ENCODE measurements at regions not wholly inside any gene's neighbourhood (a gene's known extent, or its start where the extent isn't known, plus 50 kb on each side); places are given as distances from the start of the nearest gene placed in this dataset.
"Not testable (repeated sequence)": the region's sequence is repeated elsewhere in the genome, so short reads cannot be mapped to it uniquely, and the experiment has no call there.

DNA sequence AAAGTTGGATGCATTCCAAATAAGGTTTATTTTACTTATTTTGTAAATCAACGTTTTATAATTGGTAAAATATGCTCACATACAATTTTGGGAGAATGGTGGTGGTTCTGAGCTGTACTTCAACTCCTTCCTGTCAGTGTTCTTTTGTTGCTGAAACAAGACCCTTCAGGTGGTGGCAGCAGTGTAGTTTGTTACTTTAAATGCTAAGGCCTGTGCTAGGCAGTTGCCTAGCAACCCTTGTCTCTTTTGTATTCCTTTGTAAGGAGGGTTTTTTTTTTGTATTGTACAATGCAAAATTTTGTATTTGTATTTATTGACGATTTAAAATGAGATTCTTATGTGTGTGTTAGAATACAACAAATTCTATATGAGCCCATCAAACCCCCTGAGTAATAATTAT, 166.0 kb upstream of the FAM98A start:
- DNase-seq (ENCODE audit: low spot score), result no peak

DNA sequence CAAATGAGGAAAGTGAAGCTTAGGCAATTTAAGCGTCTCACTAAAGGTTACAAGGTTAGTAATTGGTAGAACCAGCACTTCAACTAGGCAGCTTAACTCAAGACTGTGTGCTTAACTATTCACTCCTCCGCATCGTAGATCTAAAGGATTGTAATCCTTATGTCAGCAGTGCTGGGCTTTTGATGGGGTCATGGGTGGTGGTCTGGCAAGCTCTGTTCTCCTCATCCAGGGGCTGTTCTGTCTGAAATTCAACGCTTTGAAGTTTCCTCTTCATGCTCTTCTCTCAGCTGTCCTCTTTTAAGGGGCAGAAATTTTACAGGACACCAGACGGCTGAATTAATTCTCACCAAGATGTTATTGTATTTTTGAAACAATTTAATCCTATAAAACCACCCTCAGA, 165.5 kb upstream of the FAM98A start:
- DNase-seq (ENCODE audit: low spot score), result no peak

DNA sequence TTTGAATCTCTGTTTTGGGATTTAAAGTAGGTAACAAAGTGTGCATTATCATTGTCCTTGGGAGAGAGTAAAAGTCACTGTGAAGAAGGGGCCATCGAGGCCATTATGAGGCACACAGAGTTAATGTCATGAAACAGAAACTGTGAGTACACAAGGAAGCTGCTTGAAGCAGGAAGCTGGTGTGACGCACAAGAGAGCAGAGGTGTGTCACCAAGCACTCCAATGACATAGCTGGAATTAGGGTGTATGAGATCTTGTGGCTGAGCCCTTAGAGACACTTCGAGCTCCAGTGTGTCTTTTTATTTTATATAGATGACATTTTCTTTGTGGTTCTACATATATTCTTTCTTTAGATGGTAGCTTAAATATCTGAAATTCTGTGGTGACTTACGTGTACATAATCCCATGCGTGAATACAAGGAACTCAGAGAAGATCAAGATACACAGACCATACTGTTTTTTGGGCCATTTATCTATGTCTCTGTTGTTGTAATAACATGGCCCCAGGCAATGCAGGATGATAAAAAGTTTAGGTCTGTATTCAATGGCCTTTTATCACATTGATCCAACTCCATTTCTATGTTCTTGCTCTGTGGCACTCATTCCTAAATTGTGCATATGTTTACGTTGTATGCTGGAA, 164.7 kb upstream of the FAM98A start:
- DNase-seq (ENCODE audit: low spot score), result peak; percentile 23

DNA sequence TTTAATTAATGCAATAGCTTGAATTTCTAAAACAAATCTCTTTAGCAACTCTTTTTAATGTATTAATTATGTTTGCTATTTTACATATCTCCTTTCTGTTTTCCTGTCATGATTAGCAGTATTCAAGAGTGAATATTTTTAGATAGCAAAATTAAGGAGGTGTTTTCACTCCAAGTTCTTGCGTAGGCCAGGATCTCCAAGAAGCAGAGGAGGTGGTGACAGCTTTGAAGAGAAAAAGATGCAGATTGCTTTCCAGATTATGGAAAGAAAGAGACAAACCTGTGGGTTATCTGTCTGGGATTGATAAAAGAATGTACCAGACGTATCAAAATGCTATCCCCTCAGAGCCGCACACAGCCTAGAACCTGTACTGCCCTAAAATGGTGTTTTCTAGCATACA, 163.5 kb upstream of the FAM98A start:
- no peak for DNase-seq (ENCODE audit: low spot score)

DNA sequence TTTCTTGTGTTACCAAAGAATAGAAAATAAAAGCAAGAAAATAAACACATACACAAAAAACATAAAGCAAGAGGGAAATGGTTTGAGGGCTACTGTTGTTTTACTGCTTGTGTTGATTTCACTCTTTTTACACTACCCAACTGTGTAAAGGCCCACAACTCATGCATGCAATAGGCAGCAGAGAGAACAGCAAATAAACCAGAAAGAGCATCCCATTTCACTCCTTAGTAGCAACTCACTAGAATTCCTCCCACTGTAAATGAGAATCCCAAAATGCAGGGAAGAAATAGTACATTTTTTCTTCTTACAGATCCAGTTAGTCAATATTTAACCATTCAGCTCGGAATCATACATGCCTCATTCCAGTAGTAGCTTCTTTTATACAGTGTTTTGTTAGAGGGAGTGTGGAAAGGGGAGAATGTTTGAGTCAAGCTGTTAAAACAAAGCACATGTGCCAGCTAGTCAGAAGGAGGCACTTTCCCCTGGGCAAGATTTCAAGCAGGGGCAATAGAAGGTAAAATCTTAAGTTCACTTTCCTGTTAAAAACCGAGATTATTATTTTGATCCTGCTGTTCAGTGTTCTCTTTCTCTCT, 147.2 kb upstream of the FAM98A start:
- no peak for DNase-seq (ENCODE audit: low spot score)

DNA sequence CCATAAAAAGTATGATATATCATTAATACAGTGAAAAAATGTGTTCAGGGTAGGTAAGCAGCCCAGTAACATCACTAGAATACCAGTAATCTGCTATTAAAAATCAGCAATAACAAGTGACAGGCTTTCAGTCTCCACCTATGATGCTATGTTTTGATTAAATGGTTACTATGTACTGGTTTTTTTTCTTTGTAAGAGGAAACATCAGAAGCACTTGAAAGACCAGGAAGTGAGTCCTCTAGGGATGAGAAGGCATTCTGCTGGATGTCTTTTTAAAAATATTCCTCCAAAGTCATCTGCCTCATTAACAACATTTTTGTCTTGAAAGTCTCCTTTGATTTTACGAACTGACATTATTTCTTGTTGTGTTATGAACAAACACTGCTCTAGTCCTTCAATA, 136.0 kb upstream of the FAM98A start:
- DNase-seq (ENCODE audit: low spot score), result peak; percentile 8

DNA sequence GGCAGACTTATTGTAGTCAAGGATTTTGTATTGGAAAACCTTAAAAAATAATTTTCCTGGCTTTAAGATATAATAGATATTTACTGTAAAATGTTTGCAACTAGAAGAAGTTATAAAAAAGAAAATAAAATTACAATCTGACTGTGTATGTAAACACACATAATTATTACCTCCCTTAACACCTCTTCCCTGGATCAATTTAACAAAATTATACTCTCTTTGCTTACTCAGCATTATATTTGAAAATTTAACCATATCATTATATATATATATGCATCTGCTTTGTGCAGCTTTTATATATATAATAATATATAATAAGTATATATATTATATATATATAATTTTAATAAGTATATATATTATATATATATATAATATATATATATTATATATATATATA, 131.7 kb upstream of the FAM98A start:
- DNase-seq (ENCODE audit: low spot score), result no peak

DNA sequence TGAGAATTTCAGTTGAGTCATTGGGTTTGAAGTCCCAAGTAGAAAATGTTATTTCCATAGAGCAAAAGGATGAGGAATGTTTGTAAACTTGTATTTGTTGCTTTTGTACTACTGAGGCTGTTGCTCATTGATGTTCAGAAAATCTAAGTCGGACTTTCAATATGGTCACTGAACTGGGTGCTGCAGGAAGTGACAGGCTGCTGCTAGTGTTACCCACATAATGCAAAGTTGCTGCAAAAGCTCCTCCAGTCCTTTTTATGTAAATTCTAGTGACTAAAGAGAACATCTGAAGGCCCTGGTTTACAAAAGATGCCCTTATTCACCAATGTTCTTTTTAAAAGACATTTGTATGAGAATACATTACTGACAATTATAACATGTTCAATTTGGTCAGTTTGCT, 131.1 kb upstream of the FAM98A start:
- DNase-seq (ENCODE audit: low spot score), result no peak

DNA sequence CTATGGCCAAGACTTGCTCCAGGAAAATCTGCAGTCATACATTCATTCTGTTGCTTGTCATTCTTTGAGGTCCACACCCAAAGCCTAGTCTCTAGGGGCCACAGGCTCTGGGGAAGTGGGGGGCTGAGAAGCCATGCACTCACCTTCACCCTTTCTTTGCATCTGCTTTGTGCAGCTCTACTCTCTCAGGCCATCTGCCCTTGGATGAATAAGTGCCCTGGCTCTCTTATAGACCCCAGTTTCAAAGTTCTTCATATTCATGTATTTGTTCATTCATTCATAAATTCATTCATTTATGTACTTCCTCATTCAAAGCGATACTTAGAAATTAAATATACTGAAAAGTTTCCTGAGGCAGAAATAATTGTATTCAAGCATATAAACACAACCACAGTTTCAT, 130.3 kb upstream of the FAM98A start:
- DNase-seq (ENCODE audit: low spot score), result no peak

DNA sequence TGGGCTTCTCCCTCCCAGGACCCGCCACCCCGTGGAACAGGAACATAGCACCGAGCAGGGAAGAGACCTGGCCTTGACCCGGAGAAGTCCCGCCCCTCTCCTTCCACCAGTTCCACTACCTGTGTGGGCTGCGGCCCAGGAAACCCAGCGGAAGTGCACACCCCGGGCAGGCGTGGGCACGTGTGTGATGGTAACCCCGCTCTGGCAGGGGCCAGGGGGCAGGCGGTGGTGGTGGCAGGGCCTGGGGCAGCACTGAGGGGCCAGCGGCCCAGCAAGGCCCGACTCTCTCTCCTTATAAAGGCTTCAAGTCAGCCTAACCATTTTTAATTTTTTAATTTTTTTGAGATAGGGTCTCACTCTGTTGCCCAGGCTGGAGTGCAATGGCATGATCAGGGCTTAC, 129.0 kb upstream of the FAM98A start:
- no peak for DNase-seq (ENCODE audit: low spot score)

DNA sequence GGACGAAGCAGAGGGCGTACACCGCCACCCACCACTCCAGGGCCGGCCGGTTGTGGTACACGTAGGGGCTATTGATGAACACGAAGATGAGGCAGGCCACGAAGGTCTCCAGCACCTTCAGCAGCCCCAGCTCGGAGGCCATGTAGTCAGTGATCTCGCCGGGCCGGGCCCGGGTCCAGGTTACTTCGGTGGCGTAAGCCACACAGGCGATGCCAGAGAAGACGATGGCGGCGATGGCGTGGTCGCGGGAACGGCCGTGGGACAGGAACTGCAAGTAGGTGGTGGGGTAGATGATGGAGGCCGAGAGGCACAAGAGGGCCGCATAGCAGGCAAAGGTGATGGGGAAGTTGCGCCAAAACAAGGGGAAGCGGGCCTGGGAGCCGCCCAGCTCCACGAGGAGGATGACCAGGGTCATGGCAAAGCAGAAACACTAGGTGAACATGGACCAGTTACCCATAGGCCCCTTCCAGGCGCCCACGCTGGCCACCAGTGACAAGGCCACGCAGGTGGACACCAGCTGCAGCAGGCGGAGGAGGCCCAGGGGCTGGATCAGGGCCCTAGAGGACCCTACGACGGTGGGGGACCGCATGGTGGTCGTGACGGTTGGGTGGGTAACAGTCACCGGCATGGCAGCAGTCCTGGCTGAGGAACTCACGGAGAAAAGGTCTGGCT, 128.4 kb upstream of the FAM98A start:
- DNase-seq (ENCODE audit: low spot score), result no peak

DNA sequence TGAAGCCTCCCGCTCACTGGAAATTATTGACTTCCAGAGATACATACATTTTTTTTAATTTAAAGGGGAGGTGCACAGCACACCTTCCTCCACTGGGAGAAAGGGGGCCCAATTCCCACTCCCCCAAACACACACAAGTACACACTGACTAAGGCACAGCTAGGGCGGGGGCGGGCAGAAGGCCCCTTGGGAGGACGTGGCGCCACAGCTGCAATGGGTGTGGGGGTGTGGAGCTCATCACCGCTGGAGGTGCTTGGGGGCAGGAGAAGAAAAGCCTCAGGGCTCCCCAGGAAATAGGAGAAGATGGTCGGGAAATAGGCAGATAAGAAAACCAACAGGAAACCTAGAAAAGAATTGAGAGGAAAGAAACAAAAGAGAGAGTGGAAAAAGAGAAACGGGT, 127.3 kb upstream of the FAM98A start:
- no peak for DNase-seq (ENCODE audit: low spot score)

DNA sequence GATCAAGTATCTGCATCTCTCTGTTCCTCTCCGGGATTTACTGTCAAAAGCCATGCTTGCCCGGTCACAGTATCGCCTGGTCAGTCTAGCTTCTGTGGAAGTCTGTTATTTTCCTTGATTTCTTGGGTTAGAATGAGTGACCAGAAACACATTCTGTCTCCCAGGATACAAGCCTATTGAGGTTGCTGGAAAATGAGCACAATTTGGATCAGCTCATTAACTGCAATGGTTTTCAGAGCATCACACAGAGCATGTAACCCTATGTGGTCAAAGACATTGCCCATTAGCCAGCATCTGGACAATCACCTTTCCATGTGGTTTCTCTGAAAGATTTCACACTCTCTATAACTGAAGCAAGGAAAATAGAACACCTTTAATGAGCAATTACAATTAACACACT, 124.2 kb upstream of the FAM98A start:
- no peak for DNase-seq (ENCODE audit: low spot score)

DNA sequence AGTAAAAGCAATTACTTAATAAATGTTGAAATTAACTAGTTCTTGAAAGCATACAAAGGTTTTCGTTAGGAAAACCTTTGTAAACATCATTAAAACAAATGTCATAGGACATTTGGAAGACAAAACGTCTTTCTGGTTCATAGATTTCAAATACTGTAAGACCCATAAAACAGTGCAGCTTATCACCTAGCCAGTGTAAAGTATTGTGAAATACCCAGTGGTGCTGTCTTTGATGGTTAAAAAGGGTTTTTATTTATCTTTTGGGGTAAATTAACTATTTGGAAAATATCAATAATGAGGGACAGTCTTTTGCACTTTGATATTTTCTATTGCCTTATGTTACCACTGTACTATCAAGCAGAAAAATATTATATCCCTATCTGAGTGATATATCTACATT, 120.0 kb upstream of the FAM98A start:
- DNase-seq (ENCODE audit: low spot score), result no peak

DNA sequence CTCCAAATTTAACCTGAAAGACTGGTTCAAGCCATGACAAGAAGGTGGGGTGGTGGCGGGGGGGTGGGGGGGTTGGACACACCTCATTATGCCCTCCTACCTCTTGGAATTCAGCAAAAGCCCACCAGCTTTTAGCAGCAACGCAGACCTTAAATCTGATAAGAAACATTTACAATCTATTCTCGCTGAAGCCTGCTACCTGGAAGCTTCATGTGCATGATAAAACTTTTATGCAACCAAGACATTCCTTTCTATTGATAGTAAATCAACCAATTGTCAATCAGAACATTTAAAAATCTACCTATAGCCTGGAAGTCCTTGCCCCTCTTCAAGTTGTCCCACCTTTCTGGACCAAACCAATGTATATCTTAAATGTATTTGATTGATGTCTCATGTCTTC, 113.6 kb upstream of the FAM98A start:
- no peak for DNase-seq (ENCODE audit: low spot score)

DNA sequence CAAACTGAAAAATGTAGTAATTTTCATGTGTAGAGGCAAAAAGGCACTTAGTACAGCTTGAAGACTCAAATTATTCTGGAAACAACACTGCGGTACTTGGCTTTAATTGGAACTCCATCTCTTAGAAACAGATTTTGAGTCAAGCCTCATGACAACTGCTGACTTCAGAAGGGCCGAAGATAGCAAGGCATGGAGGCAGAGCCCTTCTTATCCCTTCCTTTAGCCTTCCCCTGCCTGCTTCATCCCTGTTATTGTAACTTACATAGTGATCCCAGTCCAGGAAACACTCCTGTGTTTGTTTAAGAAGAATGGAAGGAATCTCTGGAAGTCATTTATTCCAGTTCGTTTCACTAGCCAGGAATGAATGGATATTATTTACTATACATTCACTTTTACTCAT, 110.9 kb upstream of the FAM98A start:
- no peak for DNase-seq (ENCODE audit: low spot score)

DNA sequence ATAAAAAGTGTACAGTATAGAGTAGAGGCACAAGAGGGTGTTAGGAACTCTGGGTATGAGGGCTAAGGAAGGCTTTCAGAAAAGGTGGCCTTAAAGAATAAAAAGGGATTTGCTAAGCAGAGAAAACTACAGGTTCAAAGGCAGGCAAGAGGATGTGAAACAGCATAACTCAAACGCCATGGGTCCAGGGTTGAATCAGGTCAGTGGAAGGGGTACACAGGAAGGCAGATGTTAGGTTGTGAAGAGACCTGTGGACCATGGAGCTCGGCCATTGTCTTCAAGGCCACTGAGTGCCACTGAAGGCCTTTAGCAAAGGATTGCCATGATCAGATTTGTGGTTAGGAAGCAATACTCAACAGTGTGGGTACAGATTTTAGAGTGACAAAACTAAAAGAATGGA, 108.2 kb upstream of the FAM98A start:
- no peak for DNase-seq (ENCODE audit: low spot score)

DNA sequence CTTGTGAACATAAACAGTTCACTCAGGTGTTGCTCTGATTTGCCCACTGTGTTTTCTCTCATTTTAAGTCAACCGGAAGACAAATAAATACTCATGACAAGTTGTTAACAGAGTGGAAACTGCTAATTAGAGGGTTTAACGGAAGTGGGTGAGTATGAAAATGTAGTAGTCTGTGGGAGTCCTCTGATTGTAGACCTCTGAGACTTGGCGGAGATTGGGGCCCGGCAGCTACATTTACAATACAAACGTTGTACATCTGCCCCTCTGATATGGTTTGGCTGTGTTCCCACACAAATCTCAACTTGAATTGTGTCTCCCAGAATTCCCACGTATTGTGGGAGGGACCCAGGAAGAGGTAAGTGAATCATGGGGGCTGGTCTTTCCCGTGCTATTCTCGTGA, 107.3 kb upstream of the FAM98A start:
- DNase-seq (ENCODE audit: low spot score), result no peak

DNA sequence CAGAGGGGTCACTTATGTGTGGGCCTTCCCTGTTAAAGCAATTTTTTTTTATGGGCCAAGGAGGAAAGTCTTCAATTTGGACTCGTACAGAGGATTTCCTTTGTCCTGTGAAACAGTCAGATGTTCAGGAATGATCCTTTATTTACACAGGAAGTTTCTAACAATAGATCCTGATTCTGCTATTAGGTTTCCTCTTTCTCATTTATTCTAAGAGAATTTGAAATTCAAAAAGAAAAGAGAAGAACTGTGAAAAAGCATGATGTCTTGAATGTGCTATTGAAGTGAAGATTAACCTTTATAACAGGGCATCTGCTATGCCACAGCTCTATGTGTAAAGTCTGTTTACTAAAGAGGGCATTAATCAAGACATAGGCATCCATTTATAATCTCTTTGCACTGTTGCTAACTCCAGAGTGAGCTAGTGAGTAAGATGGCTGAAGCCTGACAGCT, 105.3 kb upstream of the FAM98A start:
- no peak for DNase-seq (ENCODE audit: low spot score)

DNA sequence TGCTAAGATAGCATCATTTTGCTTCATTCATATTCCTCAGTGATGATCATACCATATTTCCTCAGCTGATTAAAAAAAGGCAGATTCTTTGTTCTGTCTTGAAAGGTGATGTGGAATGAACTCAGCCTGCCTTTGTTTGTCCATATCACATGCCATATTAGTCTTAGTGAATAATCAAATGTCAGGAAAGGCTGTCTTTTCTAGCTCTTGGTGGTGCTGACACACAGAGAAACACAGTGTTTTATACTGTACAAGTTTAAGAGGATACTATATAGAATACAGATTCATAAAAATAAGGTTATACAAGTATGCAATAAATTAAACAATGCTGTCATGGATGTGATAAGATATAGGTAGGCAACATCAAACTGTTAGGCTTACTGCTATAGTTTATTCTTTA, 97.1 kb upstream of the FAM98A start:
- no peak for DNase-seq (ENCODE audit: low spot score)

DNA sequence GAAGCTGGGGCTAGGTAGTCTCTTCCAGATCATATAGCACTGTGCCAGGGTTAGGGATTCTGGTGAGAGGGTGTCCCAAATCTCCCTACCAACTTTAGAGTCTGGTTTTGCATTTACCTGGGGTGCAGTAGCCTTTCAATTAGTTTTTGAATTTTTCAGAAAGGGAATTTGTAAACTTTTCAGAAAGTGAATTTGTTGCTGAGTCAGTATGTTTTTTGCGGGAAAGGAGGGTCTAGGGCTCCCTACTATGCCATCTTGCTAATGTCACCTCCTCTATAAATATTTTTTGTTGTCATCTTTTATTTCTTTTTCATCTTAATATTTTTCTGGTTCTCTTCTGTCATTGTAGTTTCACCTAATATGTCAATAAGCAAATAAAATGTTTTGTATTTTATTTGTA, 95.8 kb upstream of the FAM98A start:
- DNase-seq (ENCODE audit: low spot score), result no peak

DNA sequence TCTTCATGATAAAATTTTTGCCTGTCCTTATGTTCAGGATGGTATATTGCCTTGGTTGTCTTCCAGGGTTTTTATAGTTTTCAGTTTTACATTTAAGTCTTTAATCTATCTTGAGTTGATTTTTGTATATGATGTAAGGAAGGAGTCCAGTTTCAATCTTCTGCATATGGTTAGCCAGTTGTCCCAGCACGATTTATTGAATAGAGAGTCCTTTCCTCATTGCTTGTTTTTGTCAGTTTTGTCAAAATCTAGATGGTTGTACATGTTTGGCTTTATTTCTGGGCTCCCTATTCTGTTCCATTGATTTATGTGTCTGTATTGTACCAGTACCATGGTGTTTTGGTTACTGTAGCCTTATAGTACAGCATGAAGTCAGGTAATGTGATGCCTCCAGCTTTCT, 91.6 kb upstream of the FAM98A start:
- not testable (repeated sequence) for DNase-seq (ENCODE audit: low spot score)

DNA sequence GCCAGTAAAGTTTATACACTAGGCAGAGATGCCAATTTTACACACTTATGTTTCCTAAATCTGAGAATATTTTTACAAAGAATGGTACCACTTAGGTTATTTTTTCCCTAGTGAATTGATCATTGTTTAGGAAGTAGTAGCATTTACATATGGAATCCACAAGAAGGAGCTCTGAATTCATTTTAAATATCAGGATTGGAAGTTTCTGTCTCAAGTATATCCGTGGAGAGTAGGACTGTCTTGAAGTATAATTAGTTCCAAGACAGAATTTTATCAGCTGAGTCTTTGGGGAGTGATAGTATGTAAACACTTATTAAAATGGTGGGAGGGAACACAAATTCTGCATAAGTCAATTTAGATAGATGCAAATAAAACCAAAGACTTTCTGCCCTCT, 82.3 kb upstream of the FAM98A start:
- peak; percentile 40 for DNase-seq (ENCODE audit: low spot score)
